MCF 10A (cell line): ENCODE measurements at regions not wholly inside any gene's neighbourhood (a gene's known extent, or its start where the extent isn't known, plus 50 kb on each side); places are given as distances from the start of the nearest gene placed in this dataset.

Experiments used
- BruUV-seq: library from RNA; stranded (reverse); fragments of 400-500 nt; replicated peaks from 2 replicates; lab custom pipeline; 2021; lab: Mats Ljungman, UMichigan
- CTCF ChIA-PET: fragments of 300-600 bp; sonication (Branson Sonifier 250); formaldehyde crosslinking; extraction: SDS; loops from one replicate; lab custom pipeline; 2021; ENCODE audit warnings: antibody characterized with exemption, inconsistent platforms; lab: Yijun Ruan, JAX
- POLR2A ChIA-PET: fragments of 300-600, 350-650 bp; sonication (Branson Sonifier 250); formaldehyde crosslinking; extraction: SDS; loops from one replicate; lab custom pipeline; 2020; ENCODE audit warnings: antibody characterized with exemption, inconsistent platforms; lab: Yijun Ruan, JAX
- DNase-seq: peaks from one replicate; pipeline ENCODE4 v3.0.0-alpha.2; 2018; ENCODE audit not compliant: unreplicated experiment
- H3K27ac Mint-ChIP-seq: one replicate; pipeline ENCODE4 v1.8.0; 2022; ENCODE audit warnings: mild to moderate bottlenecking, low read depth, mixed read lengths; ENCODE audit not compliant: unreplicated experiment
- H3K27me3 Mint-ChIP-seq: one replicate; pipeline ENCODE4 v1.8.0; 2022; ENCODE audit warnings: mixed read lengths; ENCODE audit not compliant: insufficient read depth, unreplicated experiment
- H3K36me3 Mint-ChIP-seq: one replicate; pipeline ENCODE4 v1.8.0; 2022; ENCODE audit warnings: mild to moderate bottlenecking, moderate library complexity, mixed read lengths; ENCODE audit not compliant: insufficient read depth, unreplicated experiment
- H3K4me1 Mint-ChIP-seq: one replicate; pipeline ENCODE4 v1.8.0; 2022; ENCODE audit warnings: mixed read lengths; ENCODE audit not compliant: insufficient read depth, unreplicated experiment
- H3K4me3 Mint-ChIP-seq: one replicate; pipeline ENCODE4 v1.8.0; 2022; ENCODE audit warnings: mild to moderate bottlenecking, moderate library complexity, mixed read lengths; ENCODE audit not compliant: unreplicated experiment
- H3K9me3 Mint-ChIP-seq: one replicate; pipeline ENCODE4 v1.8.0; 2022; ENCODE audit warnings: mixed read lengths; ENCODE audit not compliant: unreplicated experiment
- intact Hi-C: fragments of 100-400 bp; cut with micrococcal nuclease; formaldehyde crosslinking; loops from 2 replicates; pipeline ENCODE4 v1.14.1; 2022
- TF ChIP-seq, protein P1 (sequence below): fragments of 200-600 bp; IDR thresholded peaks from one replicate; pipeline ENCODE4 v1.8.0; 2022; ENCODE audit warnings: antibody characterized with exemption, mild to moderate bottlenecking; ENCODE audit not compliant: unreplicated experiment

DNA sequence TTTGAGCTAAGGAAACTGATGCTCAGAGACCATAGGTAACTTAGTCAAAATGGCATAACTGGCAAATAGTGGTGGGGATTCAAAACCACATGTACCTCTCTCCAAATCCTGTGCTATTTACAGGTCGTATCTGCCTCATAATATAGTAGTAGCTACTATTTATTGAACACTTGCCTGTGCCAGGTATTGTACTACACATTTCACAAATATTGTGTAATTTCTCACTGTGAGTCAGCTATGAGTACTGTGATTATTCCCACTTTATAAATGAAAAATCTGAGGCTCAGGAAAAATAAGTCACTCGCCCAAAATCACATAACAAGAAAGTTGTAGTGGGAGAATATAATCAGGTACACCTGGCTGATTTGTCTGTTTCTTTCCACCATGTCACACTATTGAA lies 199.8 kb upstream of the FAT3 start:
- ChIA-PET CTCF (interaction anchor here (0.7 to 1.1 kb wide), 3 partner anchors 12 to 1601 kb away, joined by 3 to 4 read pairs (median 3); no protein-coding TSS in a partner anchor), POLR2A (no interaction called here)
- intact Hi-C loops, result no loop called here
- H3K9me3 Mint-ChIP-seq, result no peaks in the 10 kb centered on the region
- TF ChIP-seq, protein P1, sequence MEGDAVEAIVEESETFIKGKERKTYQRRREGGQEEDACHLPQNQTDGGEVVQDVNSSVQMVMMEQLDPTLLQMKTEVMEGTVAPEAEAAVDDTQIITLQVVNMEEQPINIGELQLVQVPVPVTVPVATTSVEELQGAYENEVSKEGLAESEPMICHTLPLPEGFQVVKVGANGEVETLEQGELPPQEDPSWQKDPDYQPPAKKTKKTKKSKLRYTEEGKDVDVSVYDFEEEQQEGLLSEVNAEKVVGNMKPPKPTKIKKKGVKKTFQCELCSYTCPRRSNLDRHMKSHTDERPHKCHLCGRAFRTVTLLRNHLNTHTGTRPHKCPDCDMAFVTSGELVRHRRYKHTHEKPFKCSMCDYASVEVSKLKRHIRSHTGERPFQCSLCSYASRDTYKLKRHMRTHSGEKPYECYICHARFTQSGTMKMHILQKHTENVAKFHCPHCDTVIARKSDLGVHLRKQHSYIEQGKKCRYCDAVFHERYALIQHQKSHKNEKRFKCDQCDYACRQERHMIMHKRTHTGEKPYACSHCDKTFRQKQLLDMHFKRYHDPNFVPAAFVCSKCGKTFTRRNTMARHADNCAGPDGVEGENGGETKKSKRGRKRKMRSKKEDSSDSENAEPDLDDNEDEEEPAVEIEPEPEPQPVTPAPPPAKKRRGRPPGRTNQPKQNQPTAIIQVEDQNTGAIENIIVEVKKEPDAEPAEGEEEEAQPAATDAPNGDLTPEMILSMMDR, result no peak
- H3K27ac Mint-ChIP-seq, result no peak overlapping the region
- H3K4me1 Mint-ChIP-seq, result peaks cover 11% of the 10 kb centered on the region
- no peaks in the 10 kb centered on the region for H3K36me3 Mint-ChIP-seq
- H3K27me3 Mint-ChIP-seq, result no peaks in the 10 kb centered on the region
- BruUV-seq, result no TSS peak
- no peak overlapping the region for H3K4me3 Mint-ChIP-seq
- peak; percentile 43 for DNase-seq

DNA sequence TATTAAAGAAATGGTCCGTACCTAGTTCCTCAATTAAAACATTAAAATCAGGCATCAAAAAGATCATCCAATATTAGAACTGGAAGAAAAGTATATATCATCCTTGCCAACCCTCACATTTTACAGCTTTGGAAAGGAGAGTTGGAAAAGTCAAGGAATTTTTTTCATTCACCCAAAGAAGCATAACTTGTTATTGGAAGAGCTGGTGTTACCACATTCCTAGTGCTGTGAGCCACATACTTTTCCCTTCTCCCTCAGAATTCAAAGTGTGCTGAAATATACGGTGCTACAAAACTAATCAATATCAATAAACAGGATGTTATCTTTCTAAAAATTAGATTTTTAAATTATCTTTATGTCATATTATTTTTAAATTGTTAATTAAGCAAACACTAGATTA lies 202.1 kb upstream of the FAT3 start:
- POLR2A ChIA-PET, result no interaction called here
- CTCF ChIA-PET, result no interaction called here
- intact Hi-C loops, result no loop called here
- H3K27ac Mint-ChIP-seq, result no peak overlapping the region
- peaks cover 11% of the 10 kb centered on the region for H3K4me1 Mint-ChIP-seq
- TF ChIP-seq, protein P1, result no peak
- no peaks in the 10 kb centered on the region for H3K36me3 Mint-ChIP-seq
- H3K27me3 Mint-ChIP-seq, result no peaks in the 10 kb centered on the region
- no peak for DNase-seq
- no TSS peak for BruUV-seq
- no peaks in the 10 kb centered on the region for H3K9me3 Mint-ChIP-seq
- H3K4me3 Mint-ChIP-seq, result no peak overlapping the region

DNA sequence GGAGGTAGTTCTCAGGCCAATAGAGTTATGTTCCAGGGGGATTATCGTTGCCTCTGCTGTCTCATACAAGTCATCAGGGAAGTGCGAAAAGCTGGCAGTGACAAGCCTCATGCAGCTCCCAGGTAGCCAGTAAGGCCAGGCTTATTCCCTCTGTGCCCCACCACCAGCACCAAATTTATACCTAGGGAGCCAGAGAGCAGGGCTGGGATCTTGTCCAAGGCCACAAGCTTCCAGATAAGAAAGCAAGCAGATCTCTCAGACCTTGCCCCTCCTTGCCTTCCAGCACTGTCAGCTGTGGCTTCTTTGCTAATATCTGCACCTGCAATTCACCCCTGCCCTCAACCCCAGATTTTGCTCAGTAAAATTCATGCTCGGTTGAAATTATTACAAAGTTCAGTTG lies 206.3 kb upstream of the FAT3 start:
- POLR2A ChIA-PET, result no interaction called here
- Mint-ChIP-seq H3K36me3 (no peaks in the 10 kb centered on the region), H3K4me3 (no peak overlapping the region), H3K4me1 (no peaks in the 10 kb centered on the region), H3K9me3 (no peaks in the 10 kb centered on the region), H3K27ac (no peak overlapping the region), H3K27me3 (no peaks in the 10 kb centered on the region)
- intact Hi-C loops, result no loop called here
- TF ChIP-seq, protein P1, result no peak
- CTCF ChIA-PET, result no interaction called here
- DNase-seq, result no peak
- BruUV-seq, result no TSS peak

DNA sequence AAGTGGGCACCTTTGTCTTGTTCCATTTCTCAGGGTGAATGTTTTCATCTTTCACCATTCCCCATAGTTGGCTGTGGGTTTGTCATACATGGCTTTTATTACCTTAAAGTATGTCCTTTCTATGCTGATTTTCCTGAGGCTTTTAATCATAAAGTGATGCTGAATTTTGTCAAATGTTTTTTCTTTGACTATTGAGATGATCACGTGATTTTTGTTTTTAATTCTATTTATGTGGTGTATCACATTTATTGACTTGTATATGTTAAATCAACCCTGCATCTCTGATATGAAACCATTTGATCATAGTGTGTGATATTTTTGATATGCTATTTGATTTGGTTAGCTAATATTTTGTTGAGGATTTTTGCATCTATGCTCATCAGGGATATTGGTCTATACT lies 216.4 kb upstream of the FAT3 start:
- TF ChIP-seq, protein P1, result no peak
- Mint-ChIP-seq H3K4me3 (no peak overlapping the region), H3K27ac (no peak overlapping the region), H3K27me3 (no peaks in the 10 kb centered on the region), H3K4me1 (peaks cover 8% of the 10 kb centered on the region), H3K36me3 (no peaks in the 10 kb centered on the region), H3K9me3 (peaks cover 7% of the 10 kb centered on the region)
- ChIA-PET POLR2A (interaction anchor here (0.6 to 0.7 kb wide), 2 partner anchors 171 to 193 kb away, joined by 3 to 5 read pairs; no protein-coding TSS in a partner anchor), CTCF (interaction anchor here (0.7 kb wide), 2 partner anchors 15 to 879 kb away, joined by 3 read pairs; no protein-coding TSS in a partner anchor)
- intact Hi-C loops, result no loop called here
- BruUV-seq, result no TSS peak
- no peak for DNase-seq
